Mesothelial cell of epicardium (in vitro differentiated cells): ENCODE measurements at regions not wholly inside any gene's neighbourhood (a gene's known extent, or its start where the extent isn't known, plus 50 kb on each side); places are given as distances from the start of the nearest gene placed in this dataset.

Experiments
- DNase-seq, 2 experiments: peaks; one replicate each; pipeline ENCODE4 v3.0.0; 2021; ENCODE audit warnings: low spot score in 2 of 2; ENCODE audit not compliant: unreplicated experiment in 2 of 2
- H3K27ac Mint-ChIP-seq: 2 replicates; pipeline ENCODE4 v1.8.0; 2021; ENCODE audit warnings: mixed read lengths
- H3K27me3 Mint-ChIP-seq: 2 replicates; pipeline ENCODE4 v1.8.0; 2021; ENCODE audit warnings: low read depth, mixed read lengths
- H3K36me3 Mint-ChIP-seq: 2 replicates; pipeline ENCODE4 v1.8.0; 2021; ENCODE audit warnings: mixed read lengths
- H3K4me1 Mint-ChIP-seq: 2 replicates; pipeline ENCODE4 v1.8.0; 2021; ENCODE audit warnings: mixed read lengths
- H3K4me3 Mint-ChIP-seq: 2 replicates; pipeline ENCODE4 v1.8.0; 2021; ENCODE audit warnings: mild to moderate bottlenecking, moderate library complexity, mixed read lengths
- H3K9me3 Mint-ChIP-seq: 2 replicates; pipeline ENCODE4 v1.8.0; 2021; ENCODE audit warnings: mixed read lengths
- CTCF ChIP-seq: fragments of 200-600 bp; sonication (generic); IDR thresholded peaks from one replicate; pipeline ENCODE4 v1.5.0; 2021; ENCODE audit warnings: antibody characterized with exemption; ENCODE audit not compliant: unreplicated experiment

- no peak overlapping the region for H3K27ac Mint-ChIP-seq
Measured at GRCh38 chr17:77675816-77676215, 282.7 kb upstream of the TNRC6C start.

GRCh38 chr17:77676237-77676661 lies 282.3 kb upstream of the TNRC6C start:
- TF ChIP-seq CTCF: no peak
- Mint-ChIP-seq H3K4me3 (no peak overlapping the region), H3K27ac (no peak overlapping the region), H3K9me3 (peaks cover 10% of the 10 kb centered on the region), H3K27me3 (peaks cover 61% of the 10 kb centered on the region), H3K4me1 (peaks cover 17% of the 10 kb centered on the region), H3K36me3 (no peaks in the 10 kb centered on the region)
- DNase-seq: no peak

More at GRCh38 chr17:77675816-77676215, 282.7 kb upstream of the TNRC6C start:
- Mint-ChIP-seq H3K4me3 (no peak overlapping the region), H3K27me3 (peaks cover 61% of the 10 kb centered on the region), H3K36me3 (no peaks in the 10 kb centered on the region), H3K4me1 (peaks cover 17% of the 10 kb centered on the region), H3K9me3 (peaks cover 10% of the 10 kb centered on the region)
- DNase-seq: no peak
- no peak for TF ChIP-seq CTCF

GRCh38 chr17:77677211-77677610 lies 281.3 kb upstream of the TNRC6C start:
- Mint-ChIP-seq H3K27ac (no peak overlapping the region), H3K36me3 (no peaks in the 10 kb centered on the region), H3K4me1 (peaks cover 23% of the 10 kb centered on the region), H3K27me3 (peaks cover 62% of the 10 kb centered on the region), H3K9me3 (peaks cover 10% of the 10 kb centered on the region), H3K4me3 (no peak overlapping the region)
- DNase-seq: no peak
- TF ChIP-seq CTCF: no peak

- H3K9me3 Mint-ChIP-seq: peaks cover 6% of the 10 kb centered on the region
Measured at GRCh38 chr17:77677630-77678029, 280.9 kb upstream of the TNRC6C start.

GRCh38 chr17:77679589-77679988 lies 278.9 kb upstream of the TNRC6C start:
- peaks cover 25% of the 10 kb centered on the region for H3K4me1 Mint-ChIP-seq
- no peak for TF ChIP-seq CTCF
- no peaks in the 10 kb centered on the region for H3K36me3 Mint-ChIP-seq
- H3K9me3 Mint-ChIP-seq: no peaks in the 10 kb centered on the region
- no peak overlapping the region for H3K27ac Mint-ChIP-seq
- H3K4me3 Mint-ChIP-seq: no peak overlapping the region
- no peak for DNase-seq
- peaks cover 51% of the 10 kb centered on the region for H3K27me3 Mint-ChIP-seq

More at GRCh38 chr17:77677630-77678029, 280.9 kb upstream of the TNRC6C start:
- Mint-ChIP-seq H3K27ac (no peak overlapping the region), H3K36me3 (no peaks in the 10 kb centered on the region), H3K4me1 (peaks cover 23% of the 10 kb centered on the region), H3K4me3 (no peak overlapping the region), H3K27me3 (peaks cover 58% of the 10 kb centered on the region)
- no peak for DNase-seq
- no peak for TF ChIP-seq CTCF

- H3K4me1 Mint-ChIP-seq: peaks cover 13% of the 10 kb centered on the region
- H3K27me3 Mint-ChIP-seq: peaks cover 51% of the 10 kb centered on the region
- TF ChIP-seq CTCF: no peak
- no peaks in the 10 kb centered on the region for H3K36me3 Mint-ChIP-seq
- H3K4me3 Mint-ChIP-seq: no peak overlapping the region
- no peak overlapping the region for H3K27ac Mint-ChIP-seq
- no peak for DNase-seq
- no peaks in the 10 kb centered on the region for H3K9me3 Mint-ChIP-seq
Measured at GRCh38 chr17:77681861-77682260, 276.6 kb upstream of the TNRC6C start.
